ENCODE measurements at regions not wholly inside any gene's neighbourhood (a gene's known extent, or its start where the extent isn't known, plus 50 kb on each side); places are given as distances from the start of the nearest gene placed in this dataset.

GRCh38 chr18:51273437-51273836 is 76.0 kb upstream of the MEX3C start:
- DNase-seq (ENCODE audit: extremely low spot score) = no peak
- H3K27me3 ChIP-seq = no peaks in the 10 kb centered on the region
- no peak overlapping the region for H3K27ac ChIP-seq (replicated peaks in 1 of 4)
- no peaks in the 10 kb centered on the region for H3K9me3 ChIP-seq
- peaks cover 0 to 4% (median 0%) of the 10 kb centered on the region in 4 donors for H3K4me1 ChIP-seq
- intact Hi-C loops (cut with DNase I) = no loop called here
- no peak overlapping the region for H3K4me3 ChIP-seq
- no peaks in the 10 kb centered on the region for H3K36me3 ChIP-seq
- TF ChIP-seq POLR2AphosphoS5 (IDR thresholded peaks at IDR 0.05) (no peak), CTCF (IDR thresholded peaks at IDR 0.05) (no peak), POLR2A (IDR thresholded peaks at IDR 0.05; ENCODE audit: low read depth) (no peak), EP300 (IDR thresholded peaks at IDR 0.05) (no peak)

GRCh38 chr18:51275712-51276476 is 78.4 kb upstream of the MEX3C start:
- Histone ChIP-seq H3K9me3 (no peaks in the 10 kb centered on the region), H3K36me3 (no peaks in the 10 kb centered on the region), H3K27ac (replicated peaks in 1 of 4) (no peak overlapping the region), H3K4me3 (no peak overlapping the region), H3K27me3 (no peaks in the 10 kb centered on the region), H3K4me1 (peaks cover 0 to 4% (median 0%) of the 10 kb centered on the region in 4 donors)
- WGBS = 57% methylated on average over 6 of the region's 6 CpGs
- TF ChIP-seq POLR2AphosphoS5 (IDR thresholded peaks at IDR 0.05) (no peak), EP300 (IDR thresholded peaks at IDR 0.05) (no peak), POLR2A (IDR thresholded peaks at IDR 0.05; ENCODE audit: low read depth) (no peak), CTCF (IDR thresholded peaks at IDR 0.05) (no peak)
- DNase-seq (ENCODE audit: extremely low spot score) = no peak
- intact Hi-C loops (cut with DNase I) = no loop called here

GRCh38 chr18:51278045-51278649 is 80.7 kb upstream of the MEX3C start:
- Histone ChIP-seq H3K4me1 (peaks cover 0 to 4% (median 0%) of the 10 kb centered on the region in 4 donors), H3K36me3 (no peaks in the 10 kb centered on the region), H3K27me3 (no peaks in the 10 kb centered on the region), H3K4me3 (no peak overlapping the region), H3K9me3 (no peaks in the 10 kb centered on the region), H3K27ac (replicated peaks in 1 of 4) (no peak overlapping the region)
- no peak for TF ChIP-seq POLR2A (IDR thresholded peaks at IDR 0.05; ENCODE audit: low read depth)
- peak in 1 of 3 experiments; percentile 23 for TF ChIP-seq CTCF (IDR thresholded peaks at IDR 0.05)
- 80% methylated on average over 4 of the region's 4 CpGs for WGBS
- intact Hi-C loops (cut with DNase I) = no loop called here
- no peak for DNase-seq (ENCODE audit: extremely low spot score)

- no peak overlapping the region for H3K27ac ChIP-seq (replicated peaks in 1 of 4)
- TF ChIP-seq POLR2AphosphoS5 (IDR thresholded peaks at IDR 0.05) (no peak), POLR2A (IDR thresholded peaks at IDR 0.05; ENCODE audit: low read depth) (no peak), EP300 (IDR thresholded peaks at IDR 0.05) (no peak), CTCF (IDR thresholded peaks at IDR 0.05) (no peak)
- no peak for DNase-seq (ENCODE audit: extremely low spot score)
- H3K36me3 ChIP-seq = no peaks in the 10 kb centered on the region
- intact Hi-C loops (cut with DNase I) = no loop called here
- H3K27me3 ChIP-seq = no peaks in the 10 kb centered on the region
- 92% methylated on average over 2 of the region's 2 CpGs for WGBS
- H3K4me1 ChIP-seq = peaks cover 0 to 4% (median 0%) of the 10 kb centered on the region in 4 donors
- no peaks in the 10 kb centered on the region for H3K9me3 ChIP-seq
- no peak overlapping the region for H3K4me3 ChIP-seq
These were observed 82.0 kb upstream of the MEX3C start for GRCh38 chr18:51279367-51279984.

Measured in esophagus muscularis mucosa (tissue), 4 donors.